SK-N-SH (cell line): ENCODE measurements at regions not wholly inside any gene's neighbourhood (a gene's known extent, or its start where the extent isn't known, plus 50 kb on each side); places are given as distances from the start of the nearest gene placed in this dataset.

Experiments
- CTCF ChIA-PET: fragments of 300-600, 350-600 bp; formaldehyde crosslinking; extraction: SDS; loops from one replicate; lab custom pipeline; 2021; lab: Yijun Ruan, JAX
- POLR2A ChIA-PET: fragments of 350-600 bp; sonication (Branson Sonifier 250); formaldehyde crosslinking; extraction: SDS; loops from one replicate; lab custom pipeline; 2020; ENCODE audit warnings: antibody characterized with exemption, inconsistent platforms; lab: Yijun Ruan, JAX
- DNase-seq: peaks from one replicate; pipeline ENCODE4 v3.0.0; 2012
- H2AFZ ChIP-seq: fragments of 200-600 bp; sonication (generic); 2 replicates; pipeline ENCODE4 v1.8.1; 2016; ENCODE audit warnings: antibody characterized with exemption, mild to moderate bottlenecking, low read depth
- H3F3A ChIP-seq: fragments of 200-600 bp; sonication (generic); replicated peaks from 2 replicates; pipeline ENCODE3; 2016; ENCODE audit warnings: antibody characterized with exemption, mild to moderate bottlenecking; ENCODE audit not compliant: insufficient read depth
- H3K27ac ChIP-seq, 2 experiments: fragments of 200-500 bp in 1 of 2; fragments of 200-600 bp in 1 of 2; sonication (Bioruptor generic) in 1 of 2; sonication (generic), shearing (Covaris generic) in 1 of 2; 2 replicates each; pipeline versions ENCODE4 v1.5.1 to v1.6.1; 2014 to 2016; ENCODE audit warnings: low read depth in 2 of 2, inconsistent platforms in 1 of 2, low read length in 1 of 2, mild to moderate bottlenecking in 1 of 2, mixed read lengths in 1 of 2
- H3K27me3 ChIP-seq: fragments of 200-600 bp; sonication (generic), shearing (Covaris generic); 2 replicates; pipeline ENCODE4 v1.6.1; 2016; ENCODE audit warnings: mixed run types; ENCODE audit not compliant: insufficient read depth
- H3K36me3 ChIP-seq, 2 experiments: fragments of 200-500 bp in 1 of 2; fragments of 200-600 bp in 1 of 2; sonication (Bioruptor generic) in 1 of 2; sonication (generic) in 1 of 2; replicated peaks in 1 of 2; 2 replicates each; pipeline versions ENCODE3 to v1.5.1; 2014 to 2016; ENCODE audit warnings: low read length in 1 of 2, mild to moderate bottlenecking in 1 of 2; ENCODE audit not compliant: insufficient read depth in 2 of 2, control insufficient read depth in 1 of 2
- H3K4me1 ChIP-seq, 2 experiments: fragments of 200-500 bp in 1 of 2; fragments of 200-600 bp in 1 of 2; sonication (Bioruptor generic) in 1 of 2; sonication (generic), shearing (Covaris generic) in 1 of 2; 2 replicates each; pipeline versions ENCODE4 v1.5.1 to v1.6.1; 2014 to 2016; ENCODE audit warnings: low read depth in 1 of 2, low read length in 1 of 2, mixed run types in 1 of 2; ENCODE audit not compliant: insufficient read depth in 2 of 2, control insufficient read depth in 1 of 2
- H3K4me2 ChIP-seq: fragments of 200-600 bp; sonication (generic), shearing (Covaris generic); 2 replicates; pipeline ENCODE4 v1.6.1; 2017; ENCODE audit warnings: mixed run types
- H3K4me3 ChIP-seq, 2 experiments: fragments of 200-500 bp in 1 of 2; fragments of 200-600 bp in 1 of 2; sonication (Bioruptor generic) in 1 of 2; sonication (generic), shearing (Covaris generic) in 1 of 2; 2 replicates each; pipeline versions ENCODE4 v1.5.1 to v1.8.1; 2014 to 2016; ENCODE audit warnings: low read depth in 2 of 2, inconsistent platforms in 1 of 2, low read length in 1 of 2, mild to moderate bottlenecking in 1 of 2, mixed read lengths in 1 of 2, moderate library complexity in 1 of 2
- H3K79me2 ChIP-seq: fragments of 200-600 bp; sonication (generic); 2 replicates; pipeline ENCODE4 v1.8.1; 2017; ENCODE audit warnings: mild to moderate bottlenecking; ENCODE audit not compliant: insufficient read depth
- H3K9ac ChIP-seq: fragments of 200-600 bp; sonication (generic); 2 replicates; pipeline ENCODE4 v1.6.1; 2017; ENCODE audit warnings: mixed run types
- H3K9me2 ChIP-seq: fragments of 200-600 bp; sonication (generic); 2 replicates; pipeline ENCODE4 v1.6.1; 2017; ENCODE audit warnings: mixed run types
- H3K9me3 ChIP-seq: fragments of 200-600 bp; sonication (generic); 2 replicates; pipeline ENCODE4 v1.6.1; 2017; ENCODE audit warnings: mixed run types, mild to moderate bottlenecking, moderate library complexity
- H4K20me1 ChIP-seq: fragments of 200-600 bp; sonication (generic); 2 replicates; pipeline ENCODE4 v1.6.1; 2017; ENCODE audit warnings: mild to moderate bottlenecking, mixed run types; ENCODE audit not compliant: insufficient read depth
- CHD2 ChIP-seq: fragments of 150-350 bp; IDR thresholded peaks from 2 replicates; pipeline ENCODE4 v1.6.1; 2018; ENCODE audit warnings: low read length; ENCODE audit not compliant: partially characterized antibody
- ELF1 ChIP-seq: IDR thresholded peaks from 2 replicates; pipeline ENCODE4 v1.4.0; 2012
- EP300 ChIP-seq, 2 experiments: IDR thresholded peaks; 2 replicates each; pipeline versions ENCODE4 v1.4.0 to v1.6.1; 2012; ENCODE audit warnings: borderline replicate concordance in 1 of 2, low read depth in 1 of 2, low read length in 1 of 2
- GATA2 ChIP-seq: sonication (generic); formaldehyde crosslinking; IDR thresholded peaks from 2 replicates; pipeline ENCODE4 v1.5.0; 2020; ENCODE audit warnings: mild to moderate bottlenecking, missing genetic modification reagents
- JUND ChIP-seq: IDR thresholded peaks from 2 replicates; pipeline ENCODE4 v1.4.0; 2012
- MAX ChIP-seq: IDR thresholded peaks from 2 replicates; pipeline ENCODE4 v1.4.0; 2012; ENCODE audit warnings: low read depth
- MEF2A ChIP-seq: IDR thresholded peaks from 2 replicates; pipeline ENCODE4 v1.4.0; 2012; ENCODE audit warnings: low read depth, borderline replicate concordance
- MXI1 ChIP-seq: IDR thresholded peaks from 2 replicates; pipeline ENCODE4 v1.6.1; 2012; ENCODE audit warnings: mild to moderate bottlenecking, low read depth, low read length, improper control_type of control experiment
- RAD21 ChIP-seq: IDR thresholded peaks from 2 replicates; pipeline ENCODE4 v1.6.1; 2012; ENCODE audit warnings: mild to moderate bottlenecking, low read length
- RCOR1 ChIP-seq: fragments of 150-350 bp; IDR thresholded peaks from 2 replicates; pipeline ENCODE4 v1.6.1; 2017; ENCODE audit warnings: antibody characterized with exemption, low read length
- SIN3A ChIP-seq: IDR thresholded peaks from 2 replicates; pipeline ENCODE4 v1.6.1; 2012; ENCODE audit warnings: low read depth, mild to moderate bottlenecking, low read length, moderate library complexity, borderline replicate concordance
- WGBS: methylation state at CpG from one replicate; pipeline ENCODE4 v1.1.6; 2017; ENCODE audit warnings: low lambda C conversion rate; 5-methylcytosine and 5-hydroxymethylcytosine counted together
- TF ChIP-seq, protein P1 (sequence below): IDR thresholded peaks from 2 replicates; pipeline ENCODE4 v1.4.0; 2012; ENCODE audit warnings: low read depth, borderline replicate concordance
- TF ChIP-seq, protein P2 (sequence below): IDR thresholded peaks from 2 replicates; pipeline ENCODE4 v1.4.0; 2012; ENCODE audit warnings: low read depth, borderline replicate concordance

DNA sequence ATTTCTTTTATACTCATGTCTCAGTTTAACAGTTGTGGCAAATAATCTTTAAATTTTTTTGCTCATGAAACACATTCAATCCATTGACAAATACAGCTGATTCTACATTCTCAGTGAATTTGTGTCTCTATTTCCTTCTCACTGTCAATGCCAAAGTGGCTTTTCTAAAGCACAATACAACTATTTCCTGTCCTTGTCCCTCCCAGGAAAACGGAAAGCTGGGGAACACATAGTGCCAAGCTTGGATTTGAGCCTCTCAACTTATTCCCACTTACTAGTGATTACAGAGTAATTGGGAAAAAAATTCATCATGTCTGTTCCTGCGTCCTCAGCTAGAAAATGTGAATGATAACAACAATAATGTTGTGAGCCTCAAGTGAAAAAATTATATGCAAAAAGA is 899.7 kb upstream of the CDH2 start:
- Histone ChIP-seq H3K27ac (no peak overlapping the region), H3K4me2 (no peak overlapping the region), H3K9me3 (no peaks in the 10 kb centered on the region), H3F3A (no peaks in the 10 kb centered on the region), H3K36me3 (no peaks in the 10 kb centered on the region), H3K27me3 (no peaks in the 10 kb centered on the region), H3K9ac (no peak overlapping the region), H2AFZ (no peak overlapping the region), H3K4me1 (peaks cover 0 to 4% of the 10 kb centered on the region in 2 experiments; a peak in 2 of 4 replicates), H3K4me3 (no peak overlapping the region), H3K9me2 (no peaks in the 10 kb centered on the region), H4K20me1 (no peaks in the 10 kb centered on the region), H3K79me2 (no peaks in the 10 kb centered on the region)
- no peak for DNase-seq
- ChIA-PET POLR2A (no interaction called here), CTCF (interaction anchor here (1.0 to 1.2 kb wide), 2 partner anchors 9 to 14 kb away, joined by 3 read pairs; no protein-coding TSS in a partner anchor)
- 97% methylated on average over 2 of the region's 2 CpGs for WGBS
- TF ChIP-seq MAX (no peak), JUND (no peak), CHD2 (no peak), RCOR1 (no peak), SIN3A (no peak)
- TF ChIP-seq, protein P1, sequence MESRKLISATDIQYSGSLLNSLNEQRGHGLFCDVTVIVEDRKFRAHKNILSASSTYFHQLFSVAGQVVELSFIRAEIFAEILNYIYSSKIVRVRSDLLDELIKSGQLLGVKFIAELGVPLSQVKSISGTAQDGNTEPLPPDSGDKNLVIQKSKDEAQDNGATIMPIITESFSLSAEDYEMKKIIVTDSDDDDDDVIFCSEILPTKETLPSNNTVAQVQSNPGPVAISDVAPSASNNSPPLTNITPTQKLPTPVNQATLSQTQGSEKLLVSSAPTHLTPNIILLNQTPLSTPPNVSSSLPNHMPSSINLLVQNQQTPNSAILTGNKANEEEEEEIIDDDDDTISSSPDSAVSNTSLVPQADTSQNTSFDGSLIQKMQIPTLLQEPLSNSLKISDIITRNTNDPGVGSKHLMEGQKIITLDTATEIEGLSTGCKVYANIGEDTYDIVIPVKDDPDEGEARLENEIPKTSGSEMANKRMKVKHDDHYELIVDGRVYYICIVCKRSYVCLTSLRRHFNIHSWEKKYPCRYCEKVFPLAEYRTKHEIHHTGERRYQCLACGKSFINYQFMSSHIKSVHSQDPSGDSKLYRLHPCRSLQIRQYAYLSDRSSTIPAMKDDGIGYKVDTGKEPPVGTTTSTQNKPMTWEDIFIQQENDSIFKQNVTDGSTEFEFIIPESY, result no peak

GRCh38 chr18:29074147-29074546 is 897.2 kb upstream of the CDH2 start:
- Histone ChIP-seq H3K9me2 (no peaks in the 10 kb centered on the region), H3K27me3 (no peaks in the 10 kb centered on the region), H3F3A (no peaks in the 10 kb centered on the region), H3K4me3 (no peak overlapping the region), H4K20me1 (no peaks in the 10 kb centered on the region), H3K4me2 (no peak overlapping the region), H3K4me1 (peaks cover 0 to 5% of the 10 kb centered on the region in 2 experiments; a peak in 2 of 4 replicates), H3K79me2 (no peaks in the 10 kb centered on the region), H2AFZ (peak overlapping the region; percentile 66; the same call in 1 of the 2 replicates), H3K9ac (no peak overlapping the region), H3K9me3 (no peaks in the 10 kb centered on the region), H3K27ac (no peak overlapping the region), H3K36me3 (no peaks in the 10 kb centered on the region)
- WGBS, result 33% methylated on average over 2 of the region's 2 CpGs
- CTCF ChIA-PET, result no interaction called here
- TF ChIP-seq SIN3A, result no peak
- no peak for TF ChIP-seq MXI1
- TF ChIP-seq, protein P2, sequence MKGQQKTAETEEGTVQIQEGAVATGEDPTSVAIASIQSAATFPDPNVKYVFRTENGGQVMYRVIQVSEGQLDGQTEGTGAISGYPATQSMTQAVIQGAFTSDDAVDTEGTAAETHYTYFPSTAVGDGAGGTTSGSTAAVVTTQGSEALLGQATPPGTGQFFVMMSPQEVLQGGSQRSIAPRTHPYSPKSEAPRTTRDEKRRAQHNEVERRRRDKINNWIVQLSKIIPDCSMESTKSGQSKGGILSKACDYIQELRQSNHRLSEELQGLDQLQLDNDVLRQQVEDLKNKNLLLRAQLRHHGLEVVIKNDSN, result no peak
- no peak for DNase-seq
- POLR2A ChIA-PET, result no interaction called here

DNA sequence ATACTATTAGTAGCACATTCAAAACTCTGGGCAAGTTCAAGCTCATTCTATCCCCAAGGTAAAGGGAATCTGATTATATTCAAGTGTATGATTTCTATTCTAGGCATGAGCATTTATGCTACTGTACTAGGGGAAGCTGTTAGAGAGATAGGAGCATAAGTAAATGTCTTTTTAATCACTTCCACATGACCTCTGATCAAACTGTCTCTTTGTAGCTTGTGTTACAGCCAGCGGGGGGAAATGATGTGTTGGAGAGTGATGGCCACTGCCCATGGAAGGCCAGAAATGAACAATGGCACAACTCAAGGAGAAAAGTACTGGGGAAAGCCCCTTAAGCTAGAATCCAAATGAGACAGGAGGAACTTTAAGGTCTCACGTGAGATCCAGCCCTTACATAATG is 894.9 kb upstream of the CDH2 start:
- peak; percentile 5 for DNase-seq
- no peak overlapping the region for H3K4me3 ChIP-seq
- no peaks in the 10 kb centered on the region for H3K9me2 ChIP-seq
- H4K20me1 ChIP-seq, result no peaks in the 10 kb centered on the region
- no peaks in the 10 kb centered on the region for H3F3A ChIP-seq
- H3K4me1 ChIP-seq, result peaks cover 0 to 5% of the 10 kb centered on the region in 2 experiments; a peak in 2 of 4 replicates
- H2AFZ ChIP-seq, result no peak overlapping the region
- TF ChIP-seq MEF2A (no peak), ELF1 (no peak), RAD21 (peak; percentile 41), EP300 (IDR thresholded peaks at IDR 0.05; ENCODE audit: borderline replicate concordance in 1 of 2, low read depth in 1 of 2, low read length in 1 of 2) (peak in 1 of 2 experiments; percentile 32; a peak in 1 of 4 replicates), GATA2 (CRISPR knock-in tag) (peak; percentile 32; the same call in 1 of the 2 replicates)
- CTCF ChIA-PET, result no interaction called here
- H3K4me2 ChIP-seq, result no peak overlapping the region
- WGBS, result 81% methylated on average over 2 of the region's 2 CpGs
- no peak overlapping the region for H3K9ac ChIP-seq
- H3K27me3 ChIP-seq, result no peaks in the 10 kb centered on the region
- no peaks in the 10 kb centered on the region for H3K79me2 ChIP-seq
- no peaks in the 10 kb centered on the region for H3K36me3 ChIP-seq
- H3K9me3 ChIP-seq, result no peaks in the 10 kb centered on the region
- H3K27ac ChIP-seq, result peak overlapping the region in 1 of 2 experiments; percentile 22; a peak in 1 of 4 replicates
- POLR2A ChIA-PET, result no interaction called here
